HEK293 (cell line): ENCODE measurements at regions not wholly inside any gene's neighbourhood (a gene's known extent, or its start where the extent isn't known, plus 50 kb on each side); places are given as distances from the start of the nearest gene placed in this dataset.

ENCODE experiments used
- CTCF ChIP-seq: fragments of 450-650 bp; formaldehyde crosslinking; IDR thresholded peaks from 2 replicates; pipeline ENCODE4 v1.5.1; 2016; ENCODE audit warnings: missing biosample characterization, missing genetic modification characterization
- ZBTB8A ChIP-seq: fragments of 450-650 bp; formaldehyde crosslinking; IDR thresholded peaks from 2 replicates; pipeline ENCODE4 v1.5.1; 2016; ENCODE audit warnings: missing biosample characterization, missing genetic modification characterization
- ZFP3 ChIP-seq: fragments of 450-650 bp; formaldehyde crosslinking; IDR thresholded peaks from 2 replicates; pipeline ENCODE4 v1.5.1; 2016; ENCODE audit warnings: low read depth, missing biosample characterization, missing genetic modification characterization
- ZNF211 ChIP-seq: fragments of 450-650 bp; formaldehyde crosslinking; IDR thresholded peaks from 2 replicates; pipeline ENCODE4 v1.5.1; 2016; ENCODE audit warnings: low read depth, missing biosample characterization, missing genetic modification characterization
- ZNF274 ChIP-seq, 2 experiments: fragments of 200-500 bp in 1 of 2; fragments of 450-650 bp in 1 of 2; sonication (Bioruptor generic) in 1 of 2; formaldehyde crosslinking in 1 of 2; IDR thresholded peaks; 2 replicates each; pipeline versions ENCODE4 v1.5.1 to v1.6.1; 2014 to 2016; ENCODE audit warnings: borderline replicate concordance in 1 of 2, inconsistent platforms in 1 of 2, low read length in 1 of 2, missing biosample characterization in 1 of 2, missing genetic modification characterization in 1 of 2
- ZNF354C ChIP-seq: fragments of 450-650 bp; formaldehyde crosslinking; IDR thresholded peaks from 2 replicates; pipeline ENCODE4 v1.5.1; 2016; ENCODE audit warnings: missing biosample characterization, missing genetic modification characterization, low read depth, borderline replicate concordance
- ZNF513 ChIP-seq: fragments of 450-650 bp; IDR thresholded peaks from 2 replicates; pipeline ENCODE4 v1.5.1; 2018; ENCODE audit warnings: missing biosample characterization, missing genetic modification characterization
- ZNF561 ChIP-seq: fragments of 450-650 bp; IDR thresholded peaks from 2 replicates; pipeline ENCODE4 v1.5.1; 2018; ENCODE audit warnings: missing biosample characterization, missing genetic modification characterization, borderline replicate concordance
- ZNF600 ChIP-seq: fragments of 450-650 bp; formaldehyde crosslinking; IDR thresholded peaks from 2 replicates; pipeline ENCODE4 v1.5.1; 2016; ENCODE audit warnings: missing biosample characterization, missing genetic modification characterization

- no peak for TF ChIP-seq ZNF513
- no peak for TF ChIP-seq ZNF354C (tag by site-specific recombination)
- TF ChIP-seq CTCF (tag by site-specific recombination): no peak
- TF ChIP-seq ZBTB8A (tag by site-specific recombination): no peak
- TF ChIP-seq ZNF274 (IDR thresholded peaks at IDR 0.05; ENCODE audit: low read length): no peak
- no peak for TF ChIP-seq ZNF274 (tag by site-specific recombination; IDR thresholded peaks at IDR 0.05; ENCODE audit: borderline replicate concordance)
- TF ChIP-seq ZNF211: no peak
- TF ChIP-seq ZFP3: no peak
- TF ChIP-seq ZNF600 (tag by site-specific recombination): no peak
- TF ChIP-seq ZNF561 (tag by site-specific recombination): no peak
Measured at GRCh38 chr5:162641142-162641813, 573.7 kb downstream of the GABRG2 start.
